ENCODE measurements at regions not wholly inside any gene's neighbourhood (a gene's known extent, or its start where the extent isn't known, plus 50 kb on each side); places are given as distances from the start of the nearest gene placed in this dataset.

GRCh38 chr4:169818063-169818679 lies 60.4 kb upstream of the HPF1 start:
- Mint-ChIP-seq H3K27ac (no peak overlapping the region), H3K9me3 (no peaks in the 10 kb centered on the region)

GRCh38 chr4:169815606-169816005 lies 57.9 kb upstream of the HPF1 start:
- POLR2A ChIA-PET = no interaction called here
- peaks cover 11% of the 10 kb centered on the region for H3K4me1 Mint-ChIP-seq
- no peaks in the 10 kb centered on the region for H3K36me3 Mint-ChIP-seq (ENCODE audit: low read depth)
- intact Hi-C loops (cut with micrococcal nuclease) = no loop called here
- no peaks in the 10 kb centered on the region for H3K9me3 Mint-ChIP-seq
- no peak overlapping the region for H3K27ac Mint-ChIP-seq
- no peak overlapping the region for H3K4me3 Mint-ChIP-seq
- no peak for ATAC-seq (ENCODE audit: low read depth)
- H3K27me3 Mint-ChIP-seq = peaks cover 4% of the 10 kb centered on the region
- CTCF ChIA-PET = no interaction called here
- TF ChIP-seq CTCF (IDR thresholded peaks at IDR 0.05) = no peak
- DNase-seq = no peak

More at GRCh38 chr4:169818063-169818679, 60.4 kb upstream of the HPF1 start:
- intact Hi-C loops (cut with micrococcal nuclease) = no loop called here
- ATAC-seq (ENCODE audit: low read depth) (peak; percentile 64), DNase-seq (no peak)
- H3K4me1 Mint-ChIP-seq = peaks cover 11% of the 10 kb centered on the region
- peaks cover 4% of the 10 kb centered on the region for H3K27me3 Mint-ChIP-seq
- H3K36me3 Mint-ChIP-seq (ENCODE audit: low read depth) = no peaks in the 10 kb centered on the region
- H3K4me3 Mint-ChIP-seq = no peak overlapping the region
- CTCF ChIA-PET = interaction anchor here (1.7 kb wide), 1 partner anchor 8 kb away, joined by 5 read pairs; no protein-coding TSS in a partner anchor
- TF ChIP-seq CTCF (IDR thresholded peaks at IDR 0.05) = no peak
- POLR2A ChIA-PET = no interaction called here

- POLR2A ChIA-PET = no interaction called here
- H3K9me3 Mint-ChIP-seq = no peaks in the 10 kb centered on the region
- CTCF ChIA-PET = interaction anchor here (1.4 to 2.9 kb wide), 5 partner anchors 12 to 237 kb away, joined by 3 to 47 read pairs (median 15); partner anchors contain the start of gene NEK1
- no peaks in the 10 kb centered on the region for H3K36me3 Mint-ChIP-seq (ENCODE audit: low read depth)
- no peaks in the 10 kb centered on the region for H3K4me1 Mint-ChIP-seq
- H3K27ac Mint-ChIP-seq = no peak overlapping the region
- no peak for TF ChIP-seq CTCF (IDR thresholded peaks at IDR 0.05)
- intact Hi-C loops (cut with micrococcal nuclease) = no loop called here
- H3K27me3 Mint-ChIP-seq = peaks cover 4% of the 10 kb centered on the region
- no peak overlapping the region for H3K4me3 Mint-ChIP-seq
- ATAC-seq (ENCODE audit: low read depth) (no peak), DNase-seq (no peak)
Observed at GRCh38 chr4:169811476-169811875, 53.7 kb upstream of the HPF1 start.

- ChIA-PET POLR2A (interaction anchor here (1.2 kb wide), 1 partner anchor 198 kb away, joined by 4 read pairs; no protein-coding TSS in a partner anchor), CTCF (interaction anchor here (0.6 to 2.9 kb wide), 17 partner anchors 8 to 267 kb away, joined by 3 to 47 read pairs (median 4); partner anchors contain the start of gene NEK1)
- no peaks in the 10 kb centered on the region for H3K4me1 Mint-ChIP-seq
- intact Hi-C loops (cut with micrococcal nuclease) = loop anchor here (1.0 kb wide), 2 partner anchors 197 to 237 kb away; no protein-coding TSS in a partner anchor
- H3K27me3 Mint-ChIP-seq = peaks cover 4% of the 10 kb centered on the region
- H3K4me3 Mint-ChIP-seq = no peak overlapping the region
- H3K36me3 Mint-ChIP-seq (ENCODE audit: low read depth) = no peaks in the 10 kb centered on the region
- ATAC-seq (ENCODE audit: low read depth) = no peak
- no peak overlapping the region for H3K27ac Mint-ChIP-seq
- no peak for DNase-seq
- TF ChIP-seq CTCF (IDR thresholded peaks at IDR 0.05) = no peak
- no peaks in the 10 kb centered on the region for H3K9me3 Mint-ChIP-seq
Observed at GRCh38 chr4:169810325-169811323, 52.9 kb upstream of the HPF1 start.
